GM12864 (cell line): ENCODE measurements at regions not wholly inside any gene's neighbourhood (a gene's known extent, or its start where the extent isn't known, plus 50 kb on each side); places are given as distances from the start of the nearest gene placed in this dataset.

Experiments
- DNase-seq: peaks from one replicate; pipeline ENCODE4 v3.0.0-alpha.2; 2011; ENCODE audit warnings: low read depth
- H3K4me3 ChIP-seq: 2 replicates; pipeline ENCODE4 v1.5.1; 2011; ENCODE audit warnings: mild to moderate bottlenecking, low read depth, low read length, control low read depth
- CTCF ChIP-seq: IDR thresholded peaks from 2 replicates; pipeline ENCODE4 v1.5.1; 2011; ENCODE audit warnings: low read depth, mild to moderate bottlenecking, moderate library complexity, low read length, control low read depth, inconsistent platforms; ENCODE audit errors: missing control alignments

GRCh38 chr16:73226675-73227074 is 178.7 kb upstream of the ZFHX3 start:
- no peak for DNase-seq
- no peak overlapping the region for H3K4me3 ChIP-seq
- no peak for TF ChIP-seq CTCF

- DNase-seq: no peak
- no peak for TF ChIP-seq CTCF
- no peak overlapping the region for H3K4me3 ChIP-seq
Observed at GRCh38 chr16:73225983-73226382, 178.1 kb upstream of the ZFHX3 start.

GRCh38 chr16:73220836-73221235 is 172.9 kb upstream of the ZFHX3 start:
- no peak for TF ChIP-seq CTCF
- DNase-seq: no peak

GRCh38 chr16:73219176-73219575 is 171.2 kb upstream of the ZFHX3 start:
- no peak for DNase-seq
- H3K4me3 ChIP-seq: no peak overlapping the region
- no peak for TF ChIP-seq CTCF

More at GRCh38 chr16:73220836-73221235, 172.9 kb upstream of the ZFHX3 start:
- H3K4me3 ChIP-seq: no peak overlapping the region

- TF ChIP-seq CTCF: peak; percentile 14
- DNase-seq: no peak
- no peak overlapping the region for H3K4me3 ChIP-seq
Observed at GRCh38 chr16:73217654-73218053, 169.7 kb upstream of the ZFHX3 start.

GRCh38 chr16:73216932-73217331 is 169.0 kb upstream of the ZFHX3 start:
- no peak overlapping the region for H3K4me3 ChIP-seq
- TF ChIP-seq CTCF: no peak
- no peak for DNase-seq

- TF ChIP-seq CTCF: no peak
- no peak for DNase-seq
- no peak overlapping the region for H3K4me3 ChIP-seq
Observed at GRCh38 chr16:73215678-73216377, 167.9 kb upstream of the ZFHX3 start.
